ENCODE measurements at regions not wholly inside any gene's neighbourhood (a gene's known extent, or its start where the extent isn't known, plus 50 kb on each side); places are given as distances from the start of the nearest gene placed in this dataset.

DNA sequence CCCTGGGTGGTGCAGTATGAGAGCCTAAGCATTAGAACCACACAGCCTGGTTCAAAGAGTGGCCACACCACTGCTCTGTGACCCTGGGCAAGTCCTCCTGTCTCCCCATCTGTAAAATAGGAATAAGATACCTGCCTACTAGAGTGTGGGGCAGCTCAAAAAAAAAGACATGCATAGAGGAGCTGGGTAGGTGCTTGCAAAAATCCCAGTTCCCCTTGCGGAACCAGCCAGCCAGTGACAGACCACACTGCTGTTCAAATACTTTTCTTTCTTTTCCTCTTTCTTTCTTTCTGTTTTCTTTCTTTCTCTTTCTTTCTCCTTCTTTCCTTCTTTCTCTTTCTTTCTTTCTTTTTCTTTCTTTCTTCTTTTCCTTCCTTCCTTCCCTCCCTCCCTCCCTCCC lies 63.0 kb upstream of the TRIM2 start:
- Histone ChIP-seq H3K4me1 (ENCODE audit: control insufficient read depth, insufficient read depth, low read length) (peaks cover 18% of the 10 kb centered on the region), H3K36me3 (ENCODE audit: control insufficient read depth, insufficient read depth, low read length) (no peaks in the 10 kb centered on the region), H3K9ac (ENCODE audit: low read length) (no peak overlapping the region), H3K4me3 (ENCODE audit: low read depth, low read length) (no peak overlapping the region), H3K9me3 (ENCODE audit: control insufficient read depth, insufficient read depth, low read depth, low read length) (no peaks in the 10 kb centered on the region), H3K27me3 (ENCODE audit: control insufficient read depth, insufficient read depth, low read length) (no peaks in the 10 kb centered on the region), H3K27ac (ENCODE audit: low read depth, low read length) (no peak overlapping the region)

DNA sequence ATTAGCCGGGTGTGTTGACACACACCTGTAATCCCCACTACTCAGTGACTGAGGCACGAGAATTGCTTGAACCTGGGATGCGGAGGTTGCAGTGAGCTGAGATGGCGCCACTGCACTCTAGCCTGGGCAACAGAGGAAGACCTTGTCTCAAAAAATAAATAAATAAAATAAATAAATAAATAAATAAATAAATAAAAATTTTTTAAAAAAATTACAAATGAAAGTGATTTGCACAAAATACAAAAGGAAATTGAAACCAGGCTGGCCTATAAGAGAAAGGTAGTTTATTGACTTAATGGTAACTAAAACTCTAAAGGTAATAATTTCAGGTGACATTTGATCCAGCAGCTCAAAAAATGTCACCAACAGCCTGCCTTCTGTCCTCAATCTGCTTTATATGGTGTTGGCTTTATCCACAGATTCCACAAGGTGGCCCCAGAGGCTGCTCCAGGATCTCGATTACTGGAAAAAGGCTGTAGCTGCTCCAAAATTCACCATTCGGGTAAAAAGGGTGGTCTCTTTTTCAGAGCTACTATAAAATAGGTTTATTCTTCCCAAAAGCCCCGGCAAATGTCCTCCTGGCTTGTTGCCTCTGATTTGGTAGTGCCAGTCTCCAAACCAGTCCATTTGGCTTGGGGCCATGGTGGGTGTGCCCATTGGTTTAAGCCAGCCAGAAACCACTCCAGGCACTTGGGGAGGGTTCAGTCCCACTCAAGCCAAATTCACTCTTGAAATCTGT lies 61.4 kb upstream of the TRIM2 start:
- Histone ChIP-seq H3K9ac (ENCODE audit: low read length) (no peak overlapping the region), H3K36me3 (ENCODE audit: control insufficient read depth, insufficient read depth, low read length) (no peaks in the 10 kb centered on the region), H3K4me1 (ENCODE audit: control insufficient read depth, insufficient read depth, low read length) (peaks cover 27% of the 10 kb centered on the region), H3K9me3 (ENCODE audit: control insufficient read depth, insufficient read depth, low read depth, low read length) (no peaks in the 10 kb centered on the region), H3K27ac (ENCODE audit: low read depth, low read length) (no peak overlapping the region), H3K27me3 (ENCODE audit: control insufficient read depth, insufficient read depth, low read length) (no peaks in the 10 kb centered on the region), H3K4me3 (ENCODE audit: low read depth, low read length) (no peak overlapping the region)

DNA sequence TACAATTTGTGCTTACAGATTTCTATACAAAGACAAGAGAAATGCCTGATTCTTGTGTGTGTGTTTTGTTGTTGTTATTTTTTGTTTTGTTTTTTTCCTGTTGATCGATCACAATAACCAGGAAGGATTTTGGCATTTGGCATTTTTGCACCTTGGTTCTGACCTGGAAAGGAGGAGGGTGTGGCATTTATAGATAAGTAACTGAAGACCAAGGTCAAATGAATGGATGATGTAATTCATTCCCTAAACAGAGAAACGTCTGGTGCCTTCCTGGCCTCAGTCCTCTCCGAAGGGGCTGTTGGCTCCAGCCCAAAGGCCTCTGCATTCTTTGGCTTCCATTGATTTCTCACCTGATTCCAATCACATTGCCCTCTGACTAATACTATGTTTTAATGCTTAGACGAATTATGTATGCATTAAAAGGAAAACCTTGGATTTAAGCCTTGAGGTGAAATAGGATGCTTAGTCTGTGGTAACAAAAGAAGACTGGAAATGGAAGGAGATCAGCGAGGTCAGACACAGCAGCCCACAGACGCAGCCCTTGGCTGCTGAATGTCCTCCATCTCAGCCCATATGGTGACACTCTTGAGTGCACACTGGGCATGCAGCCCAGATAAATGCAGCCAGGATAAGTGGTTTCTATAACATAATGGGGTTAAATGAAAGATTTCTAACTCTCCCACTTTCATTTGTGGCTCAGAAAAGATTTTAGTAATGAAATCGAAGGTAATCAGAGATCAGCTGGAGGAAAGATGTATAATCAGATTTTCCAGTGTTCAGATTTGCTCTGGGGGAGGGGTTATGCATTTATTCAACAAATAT lies 60.5 kb upstream of the TRIM2 start:
- peak overlapping the region; percentile 19 for H3K9ac ChIP-seq (ENCODE audit: low read length)
- no peaks in the 10 kb centered on the region for H3K9me3 ChIP-seq (ENCODE audit: control insufficient read depth, insufficient read depth, low read depth, low read length)
- H3K27me3 ChIP-seq (ENCODE audit: control insufficient read depth, insufficient read depth, low read length), result no peaks in the 10 kb centered on the region
- no peak overlapping the region for H3K4me3 ChIP-seq (ENCODE audit: low read depth, low read length)
- no peak overlapping the region for H3K27ac ChIP-seq (ENCODE audit: low read depth, low read length)
- no peaks in the 10 kb centered on the region for H3K36me3 ChIP-seq (ENCODE audit: control insufficient read depth, insufficient read depth, low read length)
- peaks cover 27% of the 10 kb centered on the region for H3K4me1 ChIP-seq (ENCODE audit: control insufficient read depth, insufficient read depth, low read length)

DNA sequence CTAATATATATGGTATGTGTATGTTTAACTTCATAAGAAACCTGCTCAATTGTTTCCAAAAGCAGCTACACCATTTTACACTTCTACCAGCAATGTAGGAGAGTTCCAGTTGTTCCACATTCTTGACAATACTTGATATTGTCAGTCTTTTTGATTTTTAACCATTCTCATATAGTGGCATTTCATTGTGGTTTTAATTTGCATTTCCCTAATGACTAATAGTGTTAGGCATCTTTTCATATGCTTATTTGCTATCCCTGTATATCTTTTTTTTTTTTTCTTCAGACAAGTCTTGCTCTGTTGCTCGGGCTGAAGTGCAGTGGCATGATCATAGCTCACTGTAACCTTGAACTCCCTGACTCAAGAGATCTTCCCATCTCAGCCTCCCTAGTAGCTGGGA lies 58.2 kb upstream of the TRIM2 start:
- no peak overlapping the region for H3K9ac ChIP-seq (ENCODE audit: low read length)
- no peak overlapping the region for H3K4me3 ChIP-seq (ENCODE audit: low read depth, low read length)
- H3K4me1 ChIP-seq (ENCODE audit: control insufficient read depth, insufficient read depth, low read length), result peaks cover 27% of the 10 kb centered on the region
- no peak overlapping the region for H3K27ac ChIP-seq (ENCODE audit: low read depth, low read length)
- no peaks in the 10 kb centered on the region for H3K27me3 ChIP-seq (ENCODE audit: control insufficient read depth, insufficient read depth, low read length)
- no peaks in the 10 kb centered on the region for H3K9me3 ChIP-seq (ENCODE audit: control insufficient read depth, insufficient read depth, low read depth, low read length)
- no peaks in the 10 kb centered on the region for H3K36me3 ChIP-seq (ENCODE audit: control insufficient read depth, insufficient read depth, low read length)

DNA sequence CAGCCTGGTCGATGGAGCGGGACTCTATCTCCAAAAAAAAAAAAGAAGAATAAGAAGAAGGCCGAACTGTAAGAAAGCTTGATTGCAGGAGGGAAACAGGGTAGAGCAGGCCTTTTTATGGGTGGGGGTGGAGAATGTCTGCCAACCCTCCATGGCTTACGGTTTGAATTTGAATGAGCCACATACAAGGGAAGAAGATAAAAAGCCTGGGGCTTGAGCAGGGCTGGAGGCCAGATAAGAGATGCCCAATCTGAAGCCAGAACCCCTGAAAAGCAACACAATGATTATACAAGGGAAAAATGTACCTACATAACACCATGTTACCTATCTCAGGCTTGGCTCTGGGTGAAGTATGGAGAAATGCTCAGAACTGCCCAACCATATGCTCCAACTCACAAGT lies 57.3 kb upstream of the TRIM2 start:
- no peaks in the 10 kb centered on the region for H3K9me3 ChIP-seq (ENCODE audit: control insufficient read depth, insufficient read depth, low read depth, low read length)
- no peak overlapping the region for H3K9ac ChIP-seq (ENCODE audit: low read length)
- peaks cover 33% of the 10 kb centered on the region for H3K4me1 ChIP-seq (ENCODE audit: control insufficient read depth, insufficient read depth, low read length)
- H3K27ac ChIP-seq (ENCODE audit: low read depth, low read length), result no peak overlapping the region
- H3K4me3 ChIP-seq (ENCODE audit: low read depth, low read length), result no peak overlapping the region
- no peaks in the 10 kb centered on the region for H3K36me3 ChIP-seq (ENCODE audit: control insufficient read depth, insufficient read depth, low read length)
- peaks cover 7% of the 10 kb centered on the region for H3K27me3 ChIP-seq (ENCODE audit: control insufficient read depth, insufficient read depth, low read length)

DNA sequence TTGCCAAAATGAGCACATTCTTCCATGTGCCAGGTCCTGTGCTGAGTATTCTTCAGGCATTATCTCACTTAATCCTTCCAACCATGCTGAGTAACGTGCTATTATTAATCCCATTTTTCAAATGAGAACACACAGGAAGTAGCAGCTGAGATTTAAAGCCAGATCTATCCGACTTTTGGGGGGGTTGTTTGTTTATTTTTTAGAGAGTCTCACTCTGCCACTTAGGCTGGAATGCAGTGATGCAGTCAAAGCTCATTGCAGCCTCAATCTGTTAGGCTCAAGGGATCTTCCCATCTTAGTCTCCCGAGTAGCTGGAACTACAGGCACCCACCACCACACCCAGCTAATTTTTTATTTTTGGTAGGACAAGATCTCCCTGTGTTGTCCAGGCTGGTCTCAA lies 55.5 kb upstream of the TRIM2 start:
- Histone ChIP-seq H3K4me1 (ENCODE audit: control insufficient read depth, insufficient read depth, low read length) (peaks cover 34% of the 10 kb centered on the region), H3K9me3 (ENCODE audit: control insufficient read depth, insufficient read depth, low read depth, low read length) (no peaks in the 10 kb centered on the region), H3K9ac (ENCODE audit: low read length) (no peak overlapping the region), H3K27ac (ENCODE audit: low read depth, low read length) (no peak overlapping the region), H3K36me3 (ENCODE audit: control insufficient read depth, insufficient read depth, low read length) (no peaks in the 10 kb centered on the region), H3K4me3 (ENCODE audit: low read depth, low read length) (no peak overlapping the region), H3K27me3 (ENCODE audit: control insufficient read depth, insufficient read depth, low read length) (peaks cover 23% of the 10 kb centered on the region)

DNA sequence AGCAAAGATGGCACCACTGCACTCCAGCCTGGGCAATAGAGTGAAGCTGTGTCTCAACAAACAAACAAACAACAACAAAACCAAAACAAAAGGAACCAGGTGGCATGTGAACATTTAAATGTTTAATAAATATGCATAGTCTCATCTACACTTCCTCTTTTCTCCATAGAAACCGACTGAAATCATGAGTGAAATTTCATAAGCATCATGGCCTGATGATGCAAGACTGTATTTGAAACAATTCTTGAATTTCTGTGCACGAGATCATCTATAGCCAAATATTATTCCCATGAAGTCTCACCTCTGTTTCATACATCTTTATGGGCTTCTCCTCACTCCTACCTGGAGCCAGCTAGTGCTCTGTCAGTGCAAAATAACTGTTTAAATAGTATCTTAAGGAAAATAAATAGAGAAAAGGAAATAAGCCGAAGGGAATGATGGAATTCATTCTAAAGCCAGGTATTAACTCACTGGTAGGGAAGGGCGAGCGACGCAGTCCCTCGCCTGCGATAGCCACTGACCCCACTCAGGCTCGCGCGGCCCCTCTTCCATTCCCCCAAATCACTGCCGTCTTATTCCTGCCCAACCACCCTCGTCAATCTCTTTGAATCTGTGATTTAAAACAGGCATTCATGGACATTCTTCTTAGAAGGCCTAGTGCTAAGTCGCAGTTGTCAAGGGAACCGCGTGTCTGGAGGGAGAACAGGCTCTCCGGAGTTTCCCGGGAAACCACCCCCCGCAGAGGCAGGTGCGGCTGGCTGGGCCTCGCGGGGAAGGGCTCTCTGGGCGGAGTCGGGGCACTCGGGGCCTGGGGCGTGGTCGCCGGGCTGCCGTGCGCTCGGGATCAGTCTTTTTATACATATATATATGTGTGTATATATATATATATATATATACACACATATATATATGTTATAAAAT lies 52.4 kb upstream of the TRIM2 start:
- Histone ChIP-seq H3K4me1 (ENCODE audit: control insufficient read depth, insufficient read depth, low read length) (peaks cover 39% of the 10 kb centered on the region), H3K4me3 (ENCODE audit: low read depth, low read length) (peak overlapping the region; percentile 71), H3K36me3 (ENCODE audit: control insufficient read depth, insufficient read depth, low read length) (no peaks in the 10 kb centered on the region), H3K9ac (ENCODE audit: low read length) (no peak overlapping the region), H3K27me3 (ENCODE audit: control insufficient read depth, insufficient read depth, low read length) (peaks cover 53% of the 10 kb centered on the region), H3K27ac (ENCODE audit: low read depth, low read length) (no peak overlapping the region), H3K9me3 (ENCODE audit: control insufficient read depth, insufficient read depth, low read depth, low read length) (no peaks in the 10 kb centered on the region)

DNA sequence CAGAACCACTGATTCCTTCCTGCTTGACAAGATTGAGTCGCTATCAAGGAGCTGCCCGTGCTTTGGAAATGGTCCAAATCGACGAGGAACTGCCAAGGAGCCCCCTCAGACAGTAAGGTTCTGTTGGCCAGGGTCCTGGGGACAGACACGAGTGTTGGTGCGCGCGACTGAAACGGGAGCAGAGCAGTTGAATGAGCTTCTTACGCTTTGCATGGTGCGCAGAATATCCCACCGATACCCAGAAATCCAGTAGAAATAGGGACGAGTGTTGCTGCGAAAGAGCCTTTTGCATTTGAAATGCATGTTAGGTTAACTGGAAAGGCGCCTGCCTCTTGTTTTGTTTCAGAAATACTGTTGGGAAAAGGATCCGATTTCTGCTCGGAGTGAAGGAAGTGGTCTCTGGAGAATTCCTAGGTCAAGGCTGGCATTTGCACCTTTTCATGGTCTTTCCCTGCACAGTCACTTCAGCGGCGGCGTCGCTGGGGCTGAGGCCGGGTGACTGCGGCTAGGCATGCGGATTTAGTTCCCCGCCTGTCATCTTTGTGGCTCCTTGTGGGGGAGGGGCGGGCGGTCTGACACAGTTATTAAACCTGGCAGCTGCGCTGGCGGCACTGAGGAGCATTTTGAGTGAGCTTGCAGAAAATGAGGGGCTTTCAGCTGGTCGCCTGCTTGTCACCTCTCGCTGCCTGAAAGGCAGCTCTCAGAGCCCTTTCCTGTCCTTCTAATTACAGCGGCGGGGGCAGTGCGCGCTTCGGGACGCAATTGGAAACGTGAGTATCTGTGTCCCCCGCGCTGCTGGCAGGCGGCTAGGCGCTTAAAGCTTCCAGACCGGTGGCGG lies 51.5 kb upstream of the TRIM2 start:
- H3K27me3 ChIP-seq (ENCODE audit: control insufficient read depth, insufficient read depth, low read length), result peaks cover 63% of the 10 kb centered on the region
- peak overlapping the region; percentile 73 for H3K9ac ChIP-seq (ENCODE audit: low read length)
- no peaks in the 10 kb centered on the region for H3K36me3 ChIP-seq (ENCODE audit: control insufficient read depth, insufficient read depth, low read length)
- peaks cover 35% of the 10 kb centered on the region for H3K4me1 ChIP-seq (ENCODE audit: control insufficient read depth, insufficient read depth, low read length)
- peak overlapping the region; percentile 71 for H3K4me3 ChIP-seq (ENCODE audit: low read depth, low read length)
- no peaks in the 10 kb centered on the region for H3K9me3 ChIP-seq (ENCODE audit: control insufficient read depth, insufficient read depth, low read depth, low read length)
- no peak overlapping the region for H3K27ac ChIP-seq (ENCODE audit: low read depth, low read length)

DNA sequence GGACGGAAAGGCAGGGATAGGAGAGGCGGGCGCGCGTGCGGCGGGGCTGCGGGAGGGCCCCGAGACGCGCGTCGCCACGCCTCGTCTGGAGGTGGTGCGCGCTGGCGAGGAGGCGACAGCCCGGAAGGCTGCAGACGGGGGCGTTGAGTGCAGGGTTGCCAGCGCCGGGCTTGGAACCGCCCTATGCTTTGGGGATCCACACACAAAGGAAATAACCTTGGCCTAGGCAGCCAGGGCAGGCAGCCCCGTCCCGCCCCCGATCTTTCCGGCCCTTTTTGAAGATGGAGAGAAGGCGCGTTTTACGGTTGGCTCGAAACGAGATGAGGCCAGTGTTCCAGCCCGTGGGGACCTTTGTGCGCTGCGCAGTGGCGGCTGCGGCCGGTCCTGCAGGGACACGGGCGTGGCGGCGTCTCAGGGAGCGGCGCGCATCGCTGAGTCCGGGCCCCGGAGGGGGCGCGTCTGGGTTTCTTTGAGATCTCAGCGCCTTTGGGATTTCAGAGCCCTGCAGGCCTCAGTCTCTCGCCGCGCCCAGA lies 50.8 kb upstream of the TRIM2 start:
- Histone ChIP-seq H3K27me3 (ENCODE audit: control insufficient read depth, insufficient read depth, low read length) (peaks cover 64% of the 10 kb centered on the region), H3K4me3 (ENCODE audit: low read depth, low read length) (peak overlapping the region; percentile 71), H3K9me3 (ENCODE audit: control insufficient read depth, insufficient read depth, low read depth, low read length) (no peaks in the 10 kb centered on the region), H3K27ac (ENCODE audit: low read depth, low read length) (no peak overlapping the region), H3K36me3 (ENCODE audit: control insufficient read depth, insufficient read depth, low read length) (no peaks in the 10 kb centered on the region), H3K4me1 (ENCODE audit: control insufficient read depth, insufficient read depth, low read length) (peaks cover 35% of the 10 kb centered on the region), H3K9ac (ENCODE audit: low read length) (peak overlapping the region; percentile 73)
